Neuronal stem cell (in vitro differentiated cells): ENCODE measurements at regions not wholly inside any gene's neighbourhood (a gene's known extent, or its start where the extent isn't known, plus 50 kb on each side); places are given as distances from the start of the nearest gene placed in this dataset.

Experiments
- DNase-seq: peaks from one replicate; pipeline ENCODE4 v3.0.0-alpha.2; 2013; ENCODE audit warnings: low spot score
- H2AFZ ChIP-seq: one replicate; pipeline ENCODE4 v1.6.1; 2013; ENCODE audit warnings: mild to moderate bottlenecking, low read length, inconsistent platforms
- H2AK5ac ChIP-seq: 2 replicates; pipeline ENCODE4 v1.6.1; 2013; ENCODE audit warnings: low read depth, mild to moderate bottlenecking, inconsistent platforms, low read length, moderate library complexity, mixed read lengths
- H2BK120ac ChIP-seq: 2 replicates; pipeline ENCODE4 v1.6.1; 2013; ENCODE audit warnings: low read depth, mild to moderate bottlenecking, inconsistent platforms, low read length, moderate library complexity, mixed read lengths
- H2BK12ac ChIP-seq: one replicate; pipeline ENCODE4 v1.6.1; 2013; ENCODE audit warnings: low read length, inconsistent platforms
- H2BK15ac ChIP-seq: 2 replicates; pipeline ENCODE4 v1.6.1; 2013; ENCODE audit warnings: mild to moderate bottlenecking, low read length, inconsistent platforms, mixed read lengths
- H2BK5ac ChIP-seq: one replicate; pipeline ENCODE4 v1.6.1; 2013; ENCODE audit warnings: inconsistent platforms, mild to moderate bottlenecking, low read length, moderate library complexity
- H3K14ac ChIP-seq: one replicate; pipeline ENCODE4 v1.6.1; 2013; ENCODE audit warnings: low read length, inconsistent platforms
- H3K18ac ChIP-seq: 2 replicates; pipeline ENCODE4 v1.6.1; 2013; ENCODE audit warnings: low read length, inconsistent platforms
- H3K23ac ChIP-seq: 2 replicates; pipeline ENCODE4 v1.6.1; 2013; ENCODE audit warnings: low read depth, mild to moderate bottlenecking, mixed read lengths, low read length, inconsistent platforms; ENCODE audit not compliant: poor library complexity
- H3K27ac ChIP-seq: replicated peaks from 3 replicates; pipeline ENCODE4 v1.5.1; 2013; ENCODE audit warnings: low read length, inconsistent platforms
- H3K27me3 ChIP-seq, 3 experiments: 2 replicates each; pipeline ENCODE4 v1.6.1; 2013; ENCODE audit warnings: low read length in 3 of 3, mild to moderate bottlenecking in 2 of 3, inconsistent platforms in 1 of 3, low read depth in 1 of 3, mixed read lengths in 1 of 3, moderate library complexity in 1 of 3; ENCODE audit not compliant: control insufficient read depth in 3 of 3, insufficient read depth in 3 of 3
- H3K36me3 ChIP-seq, 2 donors: replicated peaks in 1 of 2; 2 replicates each; pipeline ENCODE4 v1.6.1; 2013; ENCODE audit warnings: low read length in 2 of 2; ENCODE audit not compliant: control insufficient read depth in 2 of 2, insufficient read depth in 2 of 2
- H3K4ac ChIP-seq: 2 replicates; pipeline ENCODE4 v1.6.1; 2013; ENCODE audit warnings: inconsistent platforms, mild to moderate bottlenecking, low read length, moderate library complexity
- H3K4me1 ChIP-seq, 2 donors: 1 replicate in 1 of 2; 2 replicates in 1 of 2; pipeline ENCODE4 v1.6.1; 2013; ENCODE audit warnings: low read length in 2 of 2, low read depth in 1 of 2; ENCODE audit not compliant: control insufficient read depth in 2 of 2, insufficient read depth in 1 of 2
- H3K4me2 ChIP-seq: one replicate; pipeline ENCODE4 v1.6.1; 2013; ENCODE audit warnings: mild to moderate bottlenecking, low read length, inconsistent platforms; ENCODE audit not compliant: insufficient read depth, poor library complexity, severe bottlenecking
- H3K4me3 ChIP-seq, 2 donors: 2 replicates each; pipeline ENCODE4 v1.5.1; 2013; ENCODE audit warnings: low read length in 2 of 2, mild to moderate bottlenecking in 2 of 2, inconsistent platforms in 1 of 2, moderate library complexity in 1 of 2
- H3K79me1 ChIP-seq: one replicate; pipeline ENCODE4 v1.6.1; 2013; ENCODE audit warnings: low read depth, mild to moderate bottlenecking, inconsistent platforms, low read length, moderate library complexity
- H3K9ac ChIP-seq: one replicate; pipeline ENCODE4 v1.6.1; 2013; ENCODE audit warnings: mild to moderate bottlenecking, low read depth, low read length, inconsistent platforms; ENCODE audit not compliant: poor library complexity
- H3K9me3 ChIP-seq, 2 donors: replicated peaks in 1 of 2; 2 replicates each; pipeline versions ENCODE3 to v1.6.1; 2013; ENCODE audit warnings: low read length in 2 of 2, mild to moderate bottlenecking in 2 of 2, inconsistent platforms in 1 of 2, low read depth in 1 of 2, mixed read lengths in 1 of 2, moderate library complexity in 1 of 2; ENCODE audit not compliant: control insufficient read depth in 2 of 2, insufficient read depth in 1 of 2
- H4K8ac ChIP-seq: one replicate; pipeline ENCODE4 v1.6.1; 2013; ENCODE audit warnings: low read depth, mild to moderate bottlenecking, inconsistent platforms, low read length, moderate library complexity
- H4K91ac ChIP-seq: one replicate; pipeline ENCODE4 v1.6.1; 2013; ENCODE audit warnings: low read length, low read depth, mild to moderate bottlenecking, inconsistent platforms; ENCODE audit not compliant: poor library complexity
- WGBS, 2 donors: extraction: QIAGEN DNeasy Blood & Tissue Kit; methylation state at CpG; one replicate each; pipeline ENCODE4 v1.1.7; 2013; ENCODE audit warnings: missing lambda C conversion rate in 2 of 2, mixed read lengths in 1 of 2; ENCODE audit not compliant: insufficient read length in 2 of 2, insufficient replicate concordance in 1 of 2; ENCODE audit errors: extremely low coverage in 2 of 2; 5-methylcytosine and 5-hydroxymethylcytosine counted together

- Histone ChIP-seq H3K23ac (no peak overlapping the region), H2BK12ac (no peak overlapping the region), H3K9ac (no peak overlapping the region), H2AFZ (no peak overlapping the region), H3K18ac (no peak overlapping the region), H2BK120ac (no peak overlapping the region), H4K91ac (no peak overlapping the region), H3K14ac (no peak overlapping the region), H4K8ac (no peak overlapping the region), H3K4ac (no peak overlapping the region), H3K4me3 (no peak overlapping the region), H3K4me1 (no peaks in the 10 kb centered on the region), H2BK15ac (no peak overlapping the region), H2AK5ac (no peak overlapping the region), H3K27ac (no peak overlapping the region), H3K27me3 (no peaks in the 10 kb centered on the region), H2BK5ac (no peak overlapping the region), H3K36me3 (no peaks in the 10 kb centered on the region), H3K79me1 (no peaks in the 10 kb centered on the region), H3K4me2 (no peak overlapping the region), H3K9me3 (no peaks in the 10 kb centered on the region)
- no CpG with 5 or more reads among the region's 2 CpGs for WGBS, 2 donors
- no peak for DNase-seq
These were observed 283.5 kb downstream of the SV2B start for GRCh38 chr15:91383532-91383931.

- no peak overlapping the region for H2AFZ ChIP-seq
- no peak overlapping the region for H4K91ac ChIP-seq
- H3K27ac ChIP-seq: no peak overlapping the region
- H2BK15ac ChIP-seq: no peak overlapping the region
- WGBS, 2 donors: no CpG with 5 or more reads among the region's 6 CpGs
- no peak overlapping the region for H3K9ac ChIP-seq
- no peaks in the 10 kb centered on the region for H3K79me1 ChIP-seq
- no peak overlapping the region for H3K4me2 ChIP-seq
- no peak overlapping the region for H2AK5ac ChIP-seq
- H3K9me3 ChIP-seq: no peaks in the 10 kb centered on the region
- no peak overlapping the region for H2BK5ac ChIP-seq
- H2BK12ac ChIP-seq: no peak overlapping the region
- H3K23ac ChIP-seq: no peak overlapping the region
- H3K4me1 ChIP-seq: no peaks in the 10 kb centered on the region
- H3K4ac ChIP-seq: no peak overlapping the region
- H4K8ac ChIP-seq: no peak overlapping the region
- H3K27me3 ChIP-seq: no peaks in the 10 kb centered on the region
- H3K18ac ChIP-seq: no peak overlapping the region
- H2BK120ac ChIP-seq: no peak overlapping the region
- H3K14ac ChIP-seq: no peak overlapping the region
- H3K36me3 ChIP-seq: no peaks in the 10 kb centered on the region
- no peak overlapping the region for H3K4me3 ChIP-seq
- no peak for DNase-seq
These were observed 284.2 kb downstream of the SV2B start for GRCh38 chr15:91384189-91384730.

- Histone ChIP-seq H4K8ac (no peak overlapping the region), H3K14ac (no peak overlapping the region), H3K4me3 (no peak overlapping the region), H3K23ac (no peak overlapping the region), H2BK120ac (no peak overlapping the region), H3K4me2 (no peak overlapping the region), H2BK5ac (no peak overlapping the region), H3K4ac (no peak overlapping the region), H3K27me3 (no peaks in the 10 kb centered on the region), H4K91ac (no peak overlapping the region), H3K9me3 (no peaks in the 10 kb centered on the region), H2BK12ac (no peak overlapping the region), H3K18ac (no peak overlapping the region), H3K79me1 (no peaks in the 10 kb centered on the region), H2AFZ (no peak overlapping the region), H3K9ac (no peak overlapping the region), H2AK5ac (no peak overlapping the region), H3K4me1 (no peaks in the 10 kb centered on the region), H3K36me3 (no peaks in the 10 kb centered on the region), H3K27ac (no peak overlapping the region), H2BK15ac (no peak overlapping the region)
- no peak for DNase-seq
- WGBS, 2 donors: no CpG with 5 or more reads among the region's 1 CpG
These were observed 285.3 kb downstream of the SV2B start for GRCh38 chr15:91385311-91385710.

GRCh38 chr15:91393186-91393585 lies 293.1 kb downstream of the SV2B start:
- WGBS, 2 donors: no CpG with 5 or more reads among the region's 6 CpGs

More at GRCh38 chr15:91393186-91393585, 293.1 kb downstream of the SV2B start:
- H3K23ac ChIP-seq: no peak overlapping the region
- no peak overlapping the region for H3K4ac ChIP-seq
- H4K91ac ChIP-seq: no peak overlapping the region
- H3K14ac ChIP-seq: no peak overlapping the region
- no peak overlapping the region for H3K4me3 ChIP-seq
- H3K36me3 ChIP-seq: no peaks in the 10 kb centered on the region
- no peak overlapping the region for H3K4me2 ChIP-seq
- no peak overlapping the region for H2AK5ac ChIP-seq
- H2AFZ ChIP-seq: no peak overlapping the region
- H3K18ac ChIP-seq: no peak overlapping the region
- H4K8ac ChIP-seq: no peak overlapping the region
- H3K9me3 ChIP-seq: no peaks in the 10 kb centered on the region
- no peak overlapping the region for H2BK15ac ChIP-seq
- H2BK120ac ChIP-seq: no peak overlapping the region
- H3K79me1 ChIP-seq: no peaks in the 10 kb centered on the region
- no peak overlapping the region for H2BK5ac ChIP-seq
- no peak overlapping the region for H3K9ac ChIP-seq
- DNase-seq: no peak
- H3K27me3 ChIP-seq: no peaks in the 10 kb centered on the region
- H2BK12ac ChIP-seq: no peak overlapping the region
- H3K27ac ChIP-seq: no peak overlapping the region
- no peaks in the 10 kb centered on the region for H3K4me1 ChIP-seq
